GM19463 (cell line): ENCODE measurements at regions not wholly inside any gene's neighbourhood (a gene's known extent, or its start where the extent isn't known, plus 50 kb on each side); places are given as distances from the start of the nearest gene placed in this dataset.

Experiments
- ATAC-seq: cut with Tn5 transposase; IDR thresholded peaks from one replicate; pipeline ENCODE4 v1.9.1; 2021; ENCODE audit warnings: mild to moderate bottlenecking, moderate library complexity; ENCODE audit not compliant: unreplicated experiment

GRCh38 chr1:222301652-222302051 lies 246.3 kb downstream of the HHIPL2 start:
- ATAC-seq, result no peak

- ATAC-seq, result no peak
Measured at GRCh38 chr1:222299524-222299923, 248.4 kb downstream of the HHIPL2 start.

GRCh38 chr1:222290866-222291265 lies 257.0 kb downstream of the HHIPL2 start:
- ATAC-seq, result no peak

GRCh38 chr1:222288053-222288452 lies 259.9 kb downstream of the HHIPL2 start:
- no peak for ATAC-seq

GRCh38 chr1:222286011-222286410 lies 261.9 kb downstream of the HHIPL2 start:
- no peak for ATAC-seq

GRCh38 chr1:222285526-222285925 lies 262.4 kb downstream of the HHIPL2 start:
- no peak for ATAC-seq

GRCh38 chr1:222284466-222284865 lies 263.4 kb downstream of the HHIPL2 start:
- no peak for ATAC-seq

- ATAC-seq, result no peak
Measured at GRCh38 chr1:222283147-222283768, 264.6 kb downstream of the HHIPL2 start.

GRCh38 chr1:222279591-222279990 lies 268.3 kb downstream of the HHIPL2 start:
- no peak for ATAC-seq

- ATAC-seq, result no peak
Measured at GRCh38 chr1:222278501-222278900, 269.4 kb downstream of the HHIPL2 start.

- no peak for ATAC-seq
Measured at GRCh38 chr1:222275729-222276465, 272.0 kb downstream of the HHIPL2 start.

- no peak for ATAC-seq
Measured at GRCh38 chr1:222275001-222275728, 272.7 kb downstream of the HHIPL2 start.

GRCh38 chr1:222266223-222267196 lies 281.4 kb downstream of the HHIPL2 start:
- ATAC-seq, result no peak

- ATAC-seq, result no peak
Measured at GRCh38 chr1:222263791-222264190, 284.1 kb downstream of the HHIPL2 start.

GRCh38 chr1:222257027-222257426 lies 290.9 kb downstream of the HHIPL2 start:
- no peak for ATAC-seq

- ATAC-seq, result no peak
Measured at GRCh38 chr1:222256058-222256457, 291.8 kb downstream of the HHIPL2 start.

GRCh38 chr1:222252788-222253187 lies 295.1 kb downstream of the HHIPL2 start:
- no peak for ATAC-seq

- no peak for ATAC-seq
Measured at GRCh38 chr1:222251847-222252246, 296.1 kb downstream of the HHIPL2 start.

- ATAC-seq, result no peak
Measured at GRCh38 chr1:222250376-222250775, 297.5 kb downstream of the HHIPL2 start.

- no peak for ATAC-seq
Measured at GRCh38 chr1:222247811-222248310, 300.0 kb downstream of the HHIPL2 start.

GRCh38 chr1:222247081-222247480 lies 300.8 kb downstream of the HHIPL2 start:
- no peak for ATAC-seq
